NCI-H2107 (cell line): ENCODE measurements at regions not wholly inside any gene's neighbourhood (a gene's known extent, or its start where the extent isn't known, plus 50 kb on each side); places are given as distances from the start of the nearest gene placed in this dataset.
"Not testable (repeated sequence)": the region's sequence is repeated elsewhere in the genome, so short reads cannot be mapped to it uniquely, and the experiment has no call there.

Source experiments
- DNase-seq: peaks from one replicate; lab custom pipeline; 2025; lab: John Stamatoyannopoulos, UW

DNA sequence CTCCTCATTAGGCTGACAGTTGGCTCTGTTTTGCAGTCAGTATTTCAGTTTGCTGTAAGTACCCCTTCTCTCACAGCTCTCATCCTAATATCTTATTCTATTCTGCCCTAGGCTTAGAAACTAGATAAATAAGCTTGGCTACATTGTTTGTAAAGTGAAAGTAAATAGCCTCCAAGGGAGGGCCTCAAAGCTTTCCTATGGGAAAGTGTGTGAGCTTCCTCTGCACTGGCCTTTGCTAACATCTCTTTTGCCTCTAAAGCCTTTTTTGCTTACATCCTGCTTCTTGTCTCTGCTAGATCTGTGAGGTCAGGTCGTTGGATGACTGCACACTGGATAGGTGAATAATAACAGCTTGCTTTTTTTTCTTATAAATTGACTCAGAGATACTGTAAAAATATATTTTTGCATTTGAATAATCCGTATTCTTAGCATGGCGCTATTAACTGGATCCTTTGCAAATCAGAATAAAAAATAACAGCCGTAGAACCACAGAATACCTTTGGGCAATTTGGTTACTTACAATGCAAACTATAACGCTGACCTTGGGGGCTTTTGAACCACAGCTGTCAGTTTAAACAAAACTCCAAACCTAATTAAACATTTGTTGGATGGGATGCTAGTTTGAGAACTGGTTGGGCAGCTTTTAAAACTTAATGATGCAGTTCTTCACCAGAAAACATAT is 55.1 kb downstream of the TTC6 start:
- no peak for DNase-seq

DNA sequence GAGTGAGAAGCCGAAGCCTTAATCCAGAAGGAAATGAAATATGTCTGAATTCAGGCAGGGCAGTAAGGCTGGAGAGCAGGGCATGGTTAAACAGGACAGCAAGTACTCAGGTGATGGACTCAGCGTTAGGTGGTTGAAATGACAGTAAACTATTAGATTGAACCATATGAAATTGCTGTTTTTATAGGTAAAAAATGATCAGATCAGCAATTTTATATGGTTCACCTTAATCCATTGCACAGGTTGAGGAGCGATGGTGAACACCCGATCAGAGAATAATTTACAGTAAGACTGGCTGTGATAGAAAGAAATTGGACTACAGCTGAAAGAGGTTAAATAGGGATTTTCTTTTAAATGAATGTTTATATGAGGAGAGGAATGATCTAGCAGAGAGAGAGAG is 56.6 kb downstream of the TTC6 start:
- no peak for DNase-seq

GRCh38 chr14:37655418-37655817 is 60.0 kb downstream of the TTC6 start:
- no peak for DNase-seq

DNA sequence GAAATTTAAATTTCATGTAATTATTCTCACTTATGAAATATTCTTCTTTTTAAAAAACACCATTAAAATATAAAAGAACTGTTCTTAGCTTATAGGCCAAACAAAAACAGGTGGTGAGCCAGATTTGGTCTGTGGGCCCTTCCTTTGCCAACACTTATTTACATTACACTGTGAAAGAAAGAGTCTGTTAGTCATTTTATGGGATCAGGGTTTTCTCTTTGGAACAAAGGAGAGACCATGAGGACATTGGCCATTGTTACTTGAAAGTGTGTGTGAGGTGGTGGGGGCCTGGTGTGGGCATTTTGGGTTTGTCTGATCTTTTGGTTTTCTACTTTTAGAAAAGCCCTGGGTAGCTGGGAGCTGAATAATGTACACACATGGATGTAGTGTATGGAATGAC is 62.7 kb downstream of the TTC6 start:
- DNase-seq = no peak

GRCh38 chr14:37663498-37663897 is 68.1 kb downstream of the TTC6 start:
- no peak for DNase-seq

DNA sequence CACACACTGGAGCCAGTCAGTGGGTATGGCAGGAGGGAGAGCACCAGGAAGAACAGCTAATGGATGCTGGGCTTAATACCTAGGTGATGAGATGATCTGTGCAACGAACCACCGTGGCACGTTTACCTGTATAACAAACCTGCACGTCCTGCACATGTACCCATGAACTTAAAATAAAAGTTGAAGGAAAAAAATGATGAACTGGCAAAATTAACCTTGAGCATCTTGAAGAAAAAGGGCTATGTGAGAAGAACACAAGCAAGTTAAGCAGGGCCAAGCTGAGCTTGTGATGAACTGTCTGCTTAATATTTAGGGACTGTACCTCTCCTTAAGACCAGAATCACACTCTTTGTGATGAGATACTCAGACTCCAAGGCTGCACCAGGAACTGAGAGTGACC is 70.0 kb downstream of the TTC6 start:
- DNase-seq = no peak

- DNase-seq = no peak
Observed at GRCh38 chr14:37665951-37666350, 70.5 kb downstream of the TTC6 start.

- DNase-seq = no peak
Observed at GRCh38 chr14:37668646-37669045, 73.2 kb downstream of the TTC6 start.

GRCh38 chr14:37669242-37669641 is 73.8 kb downstream of the TTC6 start:
- DNase-seq = no peak

- DNase-seq = no peak
Observed at GRCh38 chr14:37673439-37673838, 78.0 kb downstream of the TTC6 start.

GRCh38 chr14:37678916-37679315 is 83.5 kb downstream of the TTC6 start:
- no peak for DNase-seq

GRCh38 chr14:37681486-37681885 is 86.1 kb downstream of the TTC6 start:
- DNase-seq = no peak

DNA sequence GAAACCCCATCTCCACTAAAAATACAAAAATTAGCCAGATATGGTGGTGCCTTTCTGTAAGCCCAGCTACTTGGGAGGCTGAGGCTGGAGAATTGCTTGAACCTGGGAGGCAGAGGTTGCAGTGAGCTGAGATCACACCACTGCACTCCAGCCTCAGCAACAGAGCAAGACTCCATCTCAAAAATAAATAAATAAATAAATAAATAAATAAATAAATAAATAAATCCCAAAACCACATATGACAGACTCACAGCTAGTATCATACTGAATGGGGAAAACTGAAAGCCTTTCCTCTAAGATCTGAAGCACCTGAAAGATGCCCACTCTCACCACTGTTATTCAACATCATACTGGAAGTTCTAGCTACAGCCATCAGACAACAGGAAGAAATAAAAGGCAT is 97.3 kb downstream of the TTC6 start:
- DNase-seq = not testable (repeated sequence)

DNA sequence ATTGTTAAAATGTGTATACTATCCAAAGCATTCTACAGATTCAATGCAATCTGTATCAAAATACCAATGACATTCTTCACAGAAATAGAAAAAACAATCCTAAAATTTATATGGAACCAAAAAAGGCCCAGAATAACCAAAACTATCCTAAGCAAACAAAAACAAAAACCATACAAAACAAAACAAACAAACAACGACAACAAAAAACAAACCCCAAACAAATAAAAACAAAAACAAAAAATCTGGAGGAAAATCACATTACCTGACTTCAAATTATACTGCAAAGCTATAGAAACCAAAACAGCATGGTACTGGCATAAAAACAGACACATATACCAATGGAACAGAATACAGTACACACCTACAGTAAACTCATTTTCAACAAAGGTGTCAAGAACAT is 98.0 kb downstream of the TTC6 start:
- DNase-seq = not testable (repeated sequence)

DNA sequence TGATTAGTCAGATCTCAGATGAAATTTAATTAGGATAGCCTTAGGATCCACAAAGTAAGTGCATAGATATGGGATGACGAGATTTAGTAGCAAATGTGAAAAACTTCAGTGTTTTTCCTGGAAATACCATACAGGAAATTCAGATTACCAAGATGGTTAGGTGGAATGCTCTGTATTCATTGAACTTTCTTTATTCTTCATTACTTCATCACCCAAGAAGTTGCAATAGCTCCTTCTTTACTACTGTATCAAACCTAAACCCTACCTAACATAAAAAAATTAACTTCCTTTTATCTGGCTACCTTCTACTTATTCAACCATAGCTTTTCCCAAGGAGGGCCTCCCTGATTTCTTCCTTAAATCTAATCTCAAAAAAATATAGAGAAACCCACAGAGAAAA is 100.4 kb downstream of the TTC6 start:
- DNase-seq = no peak

DNA sequence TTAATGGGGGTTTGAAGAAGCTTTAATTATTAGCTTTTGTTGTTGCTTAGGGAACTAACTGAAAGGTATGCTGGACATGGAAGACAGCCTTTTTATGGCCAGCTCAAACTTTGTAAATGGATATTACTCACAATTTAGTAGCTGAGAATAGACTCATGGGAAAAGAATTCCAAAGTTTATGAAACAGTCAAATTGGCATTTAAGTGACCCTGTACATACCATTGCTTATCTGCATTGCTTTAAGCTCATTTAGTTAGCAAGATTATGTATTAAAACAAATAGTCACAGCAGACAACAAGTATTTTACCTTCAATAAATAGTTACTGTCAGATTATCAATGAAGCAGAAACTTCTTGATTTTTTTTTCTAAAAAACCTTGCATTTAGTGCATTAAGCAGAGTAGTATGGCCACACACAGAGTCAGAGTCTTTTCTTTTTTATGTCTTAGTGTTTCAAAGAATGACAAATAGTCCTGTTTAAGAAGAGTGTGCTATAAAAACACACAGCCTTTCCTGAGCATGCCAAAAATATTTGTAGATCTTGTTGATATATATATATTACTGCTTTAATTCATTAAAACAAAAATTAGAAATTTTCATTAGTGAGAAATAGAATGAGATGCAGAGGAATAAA is 102.2 kb downstream of the TTC6 start:
- no peak for DNase-seq

DNA sequence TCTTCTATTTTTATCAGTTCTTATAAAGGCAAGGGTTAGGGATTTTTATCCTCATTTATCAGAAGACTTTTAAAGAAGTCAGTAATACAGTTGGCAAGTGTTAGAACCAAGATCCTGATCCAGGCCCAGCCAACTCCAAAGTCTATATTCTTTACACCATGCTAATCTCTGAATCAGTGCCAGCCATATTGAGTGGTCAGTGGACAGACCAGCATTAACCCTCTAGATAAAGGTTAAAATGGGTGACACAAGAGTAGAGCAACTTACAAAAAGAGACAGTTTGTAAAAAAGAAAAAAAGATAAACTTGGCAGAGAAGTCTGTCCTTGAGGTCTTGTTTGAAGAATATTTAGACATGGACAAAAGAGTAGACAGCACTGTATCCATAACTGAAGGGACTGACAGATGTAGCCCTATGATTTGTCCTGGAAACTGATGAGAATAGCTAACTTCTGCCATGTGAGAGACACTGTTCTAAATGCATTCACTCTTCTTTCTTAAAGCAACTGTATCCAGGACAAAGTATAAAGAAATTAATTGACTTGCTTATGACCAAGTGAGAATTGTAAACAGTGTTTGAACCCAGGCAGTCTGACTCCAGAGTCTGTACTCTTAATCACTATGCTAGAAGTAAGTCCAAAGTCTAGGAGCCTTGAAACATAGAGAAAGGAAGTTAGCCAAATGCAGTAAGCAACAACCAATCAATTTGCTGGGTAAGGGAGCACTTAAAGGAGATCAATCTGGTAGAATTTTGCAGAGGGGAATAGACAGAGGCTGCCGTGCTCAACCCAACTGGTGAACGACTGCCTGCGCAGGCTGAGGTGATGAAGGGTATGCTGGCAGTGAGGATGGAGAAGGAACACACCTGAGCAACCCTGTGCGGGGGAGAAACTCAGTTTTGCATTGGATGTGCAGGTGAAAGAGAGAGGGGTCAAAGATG is 103.7 kb downstream of the TTC6 start:
- no peak for DNase-seq

DNA sequence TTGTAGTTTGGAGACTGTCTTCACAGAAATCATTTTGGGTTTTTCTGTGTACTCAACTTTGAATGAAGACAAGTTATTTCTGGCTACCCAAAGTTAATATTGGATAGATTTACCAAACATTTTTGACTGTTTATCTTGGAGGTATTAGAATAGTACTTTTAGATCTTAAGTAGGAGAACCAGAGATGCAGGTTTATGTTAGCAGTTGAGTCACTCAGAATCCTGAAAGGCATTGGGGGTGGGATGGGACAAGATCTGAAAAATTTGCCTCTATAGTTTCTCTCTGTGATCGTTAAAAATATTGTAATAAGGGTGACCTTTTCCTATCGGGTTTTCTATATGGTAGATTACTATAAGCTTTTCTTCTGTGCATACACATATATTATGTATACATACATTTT is 112.3 kb downstream of the TTC6 start:
- DNase-seq = no peak

DNA sequence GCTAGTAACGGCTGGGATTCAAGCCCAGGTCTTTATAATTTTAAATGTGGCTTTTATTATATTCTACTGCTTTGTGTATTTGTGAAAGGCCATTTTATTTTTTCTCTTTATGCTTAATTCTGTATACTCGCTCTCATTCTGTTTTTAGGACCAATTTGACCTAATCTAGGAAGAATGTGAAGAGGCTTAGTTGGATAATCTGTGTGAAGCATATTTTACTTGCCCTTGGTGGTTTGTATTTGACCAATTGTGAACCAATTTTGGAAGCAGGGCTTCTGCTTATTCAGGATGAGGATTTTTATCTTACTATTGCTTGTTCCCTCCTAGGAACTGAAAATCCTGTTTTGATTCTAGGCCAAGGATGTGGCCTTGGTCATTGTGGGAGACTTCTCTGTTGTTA is 113.1 kb downstream of the TTC6 start:
- no peak for DNase-seq

DNA sequence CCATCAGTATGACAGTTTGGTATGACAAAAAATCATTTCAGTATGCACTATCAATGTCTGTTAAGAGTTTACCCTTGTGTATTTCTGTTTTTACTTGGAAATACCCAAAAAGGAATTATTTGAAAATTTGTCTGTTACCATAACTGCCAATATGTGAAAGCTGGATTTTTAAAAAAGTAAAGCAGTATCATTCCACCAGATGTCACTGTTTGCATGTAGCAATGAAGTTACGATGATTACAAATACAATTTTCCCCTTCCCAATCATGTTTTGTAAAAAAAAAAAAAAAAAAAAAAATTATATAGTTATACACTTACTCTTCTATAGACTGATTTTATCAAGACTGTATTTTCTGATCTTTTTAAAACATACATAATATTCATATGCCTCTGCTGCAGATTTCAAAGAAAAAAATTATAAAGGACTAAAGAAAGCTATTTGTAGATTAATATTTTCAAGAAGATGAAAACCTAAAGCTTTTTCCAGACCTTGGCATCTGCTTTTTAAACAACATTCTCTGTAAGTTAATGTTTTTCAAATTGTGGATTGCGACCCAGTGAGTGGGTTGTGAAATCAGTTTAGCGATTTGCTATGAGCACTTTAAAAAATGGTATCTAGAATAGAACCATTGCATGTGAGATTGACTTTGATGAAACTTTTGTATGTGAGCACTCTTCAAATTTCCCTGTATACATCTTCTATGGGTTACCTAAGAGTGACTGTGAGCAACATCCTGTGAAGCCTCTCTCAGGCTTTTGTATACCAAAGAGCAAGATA is 114.2 kb downstream of the TTC6 start:
- DNase-seq = no peak

DNA sequence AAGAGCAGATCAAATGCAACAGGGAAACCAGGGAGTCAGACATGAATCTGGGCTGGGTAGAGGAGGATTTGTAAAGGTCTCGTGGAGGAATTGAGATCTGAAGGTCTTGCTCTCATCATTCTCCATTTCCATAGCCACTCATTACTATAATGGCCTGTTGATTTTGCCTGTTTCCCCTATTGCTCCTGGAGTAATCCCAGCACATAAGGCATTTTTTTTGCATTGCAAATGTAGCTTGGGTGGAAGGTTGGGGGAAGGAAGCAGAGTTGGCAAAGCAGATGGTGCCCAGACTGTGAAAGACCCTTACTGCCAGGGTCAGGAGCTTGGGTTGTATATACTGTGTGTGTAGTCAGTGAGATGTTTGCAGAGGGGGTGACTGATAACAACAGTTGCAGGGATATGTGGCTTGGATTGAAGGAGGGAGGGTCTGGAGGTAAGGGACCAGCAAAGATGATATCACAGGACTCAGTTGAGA is 116.0 kb downstream of the TTC6 start:
- DNase-seq = no peak

DNA sequence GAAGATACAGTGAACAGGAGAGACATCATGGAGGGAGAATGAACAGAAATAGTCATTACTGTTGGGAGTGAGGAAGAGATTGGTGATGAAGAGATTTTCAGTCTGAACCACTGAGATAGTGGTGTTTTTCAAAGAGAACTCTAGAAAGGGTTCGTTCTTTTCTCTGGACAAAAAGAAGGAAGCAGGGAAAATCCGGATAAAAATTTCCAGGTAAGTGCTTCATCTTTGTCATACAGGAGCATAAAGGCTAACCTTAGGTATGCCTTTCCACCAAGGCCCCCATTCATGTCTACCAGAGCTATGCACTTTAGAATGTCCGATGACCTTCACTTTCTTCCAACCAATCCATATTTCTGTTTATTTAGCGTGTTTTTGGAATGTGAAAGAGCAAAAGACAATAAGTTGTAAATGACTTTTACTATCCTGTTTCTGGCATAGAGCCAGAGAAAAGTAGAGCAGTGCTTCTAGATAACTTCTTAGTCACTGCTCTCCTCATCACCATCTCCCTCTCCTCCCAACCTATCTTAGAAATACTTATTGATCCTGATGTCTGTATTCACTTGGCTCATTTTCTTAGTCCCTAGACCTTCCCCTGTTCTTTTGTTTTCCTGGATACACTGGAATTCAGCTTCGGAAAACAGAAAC is 116.5 kb downstream of the TTC6 start:
- DNase-seq = no peak
